ENCODE measurements at regions not wholly inside any gene's neighbourhood (a gene's known extent, or its start where the extent isn't known, plus 50 kb on each side); places are given as distances from the start of the nearest gene placed in this dataset.

- TF ChIP-seq POLR2AphosphoS5 (IDR thresholded peaks at IDR 0.05; ENCODE audit: borderline replicate concordance, low read depth, low read length) (no peak), EZH2 (IDR thresholded peaks at IDR 0.05) (no peak)
Measured at GRCh38 chr6:80618953-80619352, 512.5 kb downstream of the BCKDHB start.
